BE2C (cell line): ENCODE measurements at regions not wholly inside any gene's neighbourhood (a gene's known extent, or its start where the extent isn't known, plus 50 kb on each side); places are given as distances from the start of the nearest gene placed in this dataset.
"Not testable (repeated sequence)": the region's sequence is repeated elsewhere in the genome, so short reads cannot be mapped to it uniquely, and the experiment has no call there.

Experiments
- DNase-seq: peaks from one replicate; pipeline ENCODE4 v3.0.0-alpha.2; 2020
- H3K27me3 ChIP-seq: fragments of 250-450 bp; sonication (Bioruptor Pico); 2 replicates; pipeline ENCODE4 v1.5.1; 2020; ENCODE audit warnings: mild to moderate bottlenecking
- H3K36me3 ChIP-seq: fragments of 250-450 bp; sonication (Bioruptor Pico); 2 replicates; pipeline ENCODE4 v1.5.1; 2020; ENCODE audit warnings: mild to moderate bottlenecking
- H3K4me1 ChIP-seq: fragments of 250-450 bp; sonication (Bioruptor Pico); 2 replicates; pipeline ENCODE4 v1.5.1; 2020
- H3K4me3 ChIP-seq: 2 replicates; pipeline ENCODE4 v1.5.1; 2011; ENCODE audit warnings: low read depth, low read length
- H3K9me3 ChIP-seq: fragments of 250-450 bp; sonication (Bioruptor Pico); 2 replicates; pipeline ENCODE4 v1.5.1; 2020
- CTCF ChIP-seq: IDR thresholded peaks from 2 replicates; pipeline ENCODE4 v1.5.1; 2012; ENCODE audit warnings: mild to moderate bottlenecking, low read depth, low read length

GRCh38 chr20:12113468-12114371 is 196.0 kb downstream of the BTBD3 start:
- Histone ChIP-seq H3K27me3 (no peaks in the 10 kb centered on the region), H3K4me1 (no peaks in the 10 kb centered on the region; the same call in 1 of the 2 replicates), H3K4me3 (no peak overlapping the region), H3K36me3 (no peaks in the 10 kb centered on the region), H3K9me3 (no peaks in the 10 kb centered on the region)
- DNase-seq: no peak
- TF ChIP-seq CTCF: no peak

GRCh38 chr20:12129114-12129513 is 211.4 kb downstream of the BTBD3 start:
- H3K4me3 ChIP-seq, H3K36me3 ChIP-seq, H3K4me1 ChIP-seq, H3K27me3 ChIP-seq, DNase-seq, H3K9me3 ChIP-seq: not testable (repeated sequence)

GRCh38 chr20:12129532-12129931 is 211.8 kb downstream of the BTBD3 start:
- H3K36me3 ChIP-seq, DNase-seq, H3K4me3 ChIP-seq, H3K4me1 ChIP-seq, H3K27me3 ChIP-seq, H3K9me3 ChIP-seq: not testable (repeated sequence)

GRCh38 chr20:12130781-12131180 is 213.1 kb downstream of the BTBD3 start:
- no peak overlapping the region for H3K4me3 ChIP-seq
- no peaks in the 10 kb centered on the region for H3K27me3 ChIP-seq
- no peaks in the 10 kb centered on the region for H3K36me3 ChIP-seq
- no peaks in the 10 kb centered on the region for H3K9me3 ChIP-seq
- H3K4me1 ChIP-seq: no peaks in the 10 kb centered on the region
- no peak for DNase-seq
- TF ChIP-seq CTCF: no peak

- no peak for DNase-seq
- no peaks in the 10 kb centered on the region for H3K36me3 ChIP-seq
- no peak for TF ChIP-seq CTCF
- H3K4me3 ChIP-seq: no peak overlapping the region
- H3K27me3 ChIP-seq: no peaks in the 10 kb centered on the region
- no peaks in the 10 kb centered on the region for H3K9me3 ChIP-seq
- no peaks in the 10 kb centered on the region for H3K4me1 ChIP-seq
Observed at GRCh38 chr20:12133553-12133952, 215.9 kb downstream of the BTBD3 start.

- not testable (repeated sequence) for H3K4me1 ChIP-seq, H3K27me3 ChIP-seq, DNase-seq, H3K36me3 ChIP-seq, H3K9me3 ChIP-seq, H3K4me3 ChIP-seq
Observed at GRCh38 chr20:12145951-12146350, 228.3 kb downstream of the BTBD3 start.

- TF ChIP-seq CTCF: no peak
- no peaks in the 10 kb centered on the region for H3K4me1 ChIP-seq
- H3K4me3 ChIP-seq: no peak overlapping the region
- H3K9me3 ChIP-seq: no peaks in the 10 kb centered on the region
- H3K36me3 ChIP-seq: no peaks in the 10 kb centered on the region
- no peaks in the 10 kb centered on the region for H3K27me3 ChIP-seq
- DNase-seq: no peak
Observed at GRCh38 chr20:12152996-12153395, 235.3 kb downstream of the BTBD3 start.
